Tibial nerve (tissue), 4 donors: ENCODE measurements at regions not wholly inside any gene's neighbourhood (a gene's known extent, or its start where the extent isn't known, plus 50 kb on each side); places are given as distances from the start of the nearest gene placed in this dataset.

ENCODE experiments used
- CTCF ChIP-seq, 5 experiments: fragments of 200-600 bp in 3 of 5; fragments of 450-650 bp in 2 of 5; sonication (generic) in 3 of 5; IDR thresholded peaks; one replicate each; pipeline ENCODE4 v1.5.1; 2016 to 2019; ENCODE audit warnings: antibody characterized with exemption in 5 of 5, mild to moderate bottlenecking in 3 of 5, moderate library complexity in 2 of 5
- EP300 ChIP-seq, 2 donors: sonication (generic); formaldehyde crosslinking; IDR thresholded peaks; one replicate each; pipeline ENCODE4 v1.6.1; 2017; ENCODE audit warnings: antibody characterized with exemption in 2 of 2, mild to moderate bottlenecking in 1 of 2
- POLR2A ChIP-seq, 2 donors: fragments of 450-650 bp; IDR thresholded peaks; one replicate each; pipeline ENCODE4 v1.6.1; 2017; ENCODE audit warnings: antibody characterized with exemption in 2 of 2, mild to moderate bottlenecking in 2 of 2, moderate library complexity in 2 of 2

DNA sequence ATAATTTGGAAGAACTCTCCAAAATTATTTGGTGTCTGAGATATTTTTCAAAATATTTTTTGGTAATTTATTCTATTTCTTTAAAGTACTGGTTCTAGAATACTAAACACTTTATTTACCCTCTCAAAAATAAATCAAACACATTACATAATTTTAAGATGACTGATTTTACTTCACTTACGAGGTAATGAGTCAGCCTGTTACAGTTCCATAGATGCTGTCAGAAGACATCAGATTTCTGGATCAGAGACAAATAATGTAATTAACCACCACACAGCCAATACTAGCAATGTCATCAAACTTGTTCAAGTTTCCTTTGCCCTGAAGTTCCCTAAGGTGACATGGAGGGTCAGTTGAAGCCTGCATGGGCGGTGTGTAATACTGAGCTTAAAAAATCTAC is 106.1 kb upstream of the CDH9 start:
- TF ChIP-seq CTCF (IDR thresholded peaks at IDR 0.05) (no peak), EP300 (IDR thresholded peaks at IDR 0.05) (no peak), POLR2A (IDR thresholded peaks at IDR 0.05) (no peak)
